Hematopoietic multipotent progenitor cell treated with erythropoietin and hydrocortisone succinate and interleukin-3 and kit ligand, for 6 days (in vitro differentiated cells): ENCODE measurements at regions not wholly inside any gene's neighbourhood (a gene's known extent, or its start where the extent isn't known, plus 50 kb on each side); places are given as distances from the start of the nearest gene placed in this dataset.

Source experiments
- DNase-seq: peaks from one replicate; pipeline ENCODE4 v3.0.0-alpha.2; 2015

DNA sequence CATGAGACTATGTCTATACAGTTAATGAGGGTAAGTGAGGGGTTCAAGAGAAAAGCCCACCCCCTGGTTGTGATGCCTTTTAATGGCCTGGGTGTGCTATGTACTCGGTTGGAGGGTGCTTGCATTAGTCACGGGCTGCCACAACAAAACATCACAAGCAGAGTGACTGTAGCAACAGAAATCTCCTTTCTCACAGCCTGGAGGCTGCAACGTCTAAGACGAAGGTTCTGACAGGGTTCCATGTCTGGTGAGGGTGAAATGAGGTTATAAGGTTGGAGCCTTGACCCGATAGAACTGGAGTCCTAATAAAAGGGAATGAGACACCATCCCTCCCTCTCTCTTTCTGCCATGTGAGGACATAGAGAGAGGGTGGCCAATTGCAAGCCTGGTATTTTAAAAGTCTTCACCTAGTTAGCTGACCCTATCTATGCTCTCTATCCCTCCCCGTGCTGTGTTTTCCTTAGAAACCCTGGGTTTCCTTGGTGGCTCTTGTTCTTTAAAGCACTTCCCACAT is 126.0 kb upstream of the GDF10 start:
- no peak for DNase-seq

DNA sequence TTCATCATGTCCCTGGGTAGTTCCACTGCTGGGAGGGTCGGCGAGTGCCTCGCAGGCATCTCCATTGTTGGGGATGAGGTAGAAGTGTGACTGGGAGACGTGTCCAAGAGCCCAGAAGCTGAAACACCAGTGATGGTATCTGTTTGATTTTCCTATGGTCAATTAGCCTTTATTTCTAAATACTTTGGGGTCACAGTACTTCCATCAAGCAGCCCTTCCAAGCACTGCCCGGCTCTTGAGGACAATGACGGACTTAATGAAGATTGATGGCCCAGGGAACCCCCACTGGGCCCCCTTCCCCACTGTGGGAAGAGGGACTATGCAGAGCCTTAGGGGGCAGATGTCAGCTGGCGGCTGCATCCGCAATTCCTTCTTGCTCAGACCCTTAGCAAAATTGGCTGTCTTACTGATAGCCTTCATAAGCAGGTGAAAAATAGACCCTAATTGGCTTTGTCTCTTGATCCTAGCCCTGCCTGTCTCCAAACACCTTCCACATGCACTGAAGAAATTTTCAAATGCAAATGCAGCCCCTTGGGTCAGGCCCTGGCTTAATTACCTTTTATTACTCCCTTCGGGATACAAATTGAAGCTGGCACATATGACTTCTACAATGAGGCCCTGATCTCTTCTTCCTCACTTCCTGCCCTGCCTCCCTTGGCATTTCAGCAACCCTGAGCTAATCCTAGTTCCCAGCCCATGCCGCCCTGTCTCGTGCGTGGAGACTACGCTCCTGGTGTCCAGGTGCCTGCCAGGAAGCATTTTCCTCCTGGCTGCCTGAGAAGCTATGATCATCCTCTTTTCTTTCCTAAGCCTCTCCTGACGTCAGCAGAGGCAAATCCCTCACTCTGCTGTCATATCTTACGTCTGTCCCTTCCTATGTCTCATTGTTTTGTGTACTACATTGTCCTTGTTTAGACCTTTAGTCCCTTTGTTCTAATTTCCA is 124.5 kb upstream of the GDF10 start:
- no peak for DNase-seq

DNA sequence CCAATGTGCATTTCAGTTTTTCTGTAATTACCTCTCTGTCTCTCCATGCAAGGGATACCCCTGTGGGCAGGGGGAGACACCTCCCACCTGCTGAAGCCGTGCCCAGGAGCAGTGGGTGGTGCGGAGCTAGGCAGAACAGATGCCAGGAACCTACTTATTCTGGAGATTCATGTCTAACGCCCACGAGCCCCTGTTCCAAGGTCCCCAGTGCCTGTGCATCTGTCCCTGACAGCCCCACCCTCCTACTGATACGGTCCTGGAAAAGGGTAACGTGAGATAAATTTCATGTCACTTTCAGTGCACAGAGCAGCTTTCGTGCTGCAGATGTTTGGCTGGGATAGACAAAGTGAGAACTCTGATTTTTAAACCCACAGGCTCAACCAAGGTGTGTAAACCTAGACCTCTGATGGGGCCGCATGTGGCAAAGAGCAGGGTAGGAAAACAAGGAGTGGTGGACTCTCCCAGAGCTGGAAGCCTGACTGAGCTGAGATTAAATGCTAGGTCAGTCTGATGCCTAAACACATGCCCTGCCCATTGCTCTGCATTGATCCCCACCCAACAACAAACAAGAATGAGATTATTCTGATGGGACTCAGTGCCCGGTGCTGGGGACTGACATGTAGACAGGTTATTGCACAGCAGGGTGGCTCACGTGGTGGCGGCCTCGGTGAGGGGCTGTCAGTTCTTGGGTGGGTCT is 123.6 kb upstream of the GDF10 start:
- DNase-seq, result no peak

DNA sequence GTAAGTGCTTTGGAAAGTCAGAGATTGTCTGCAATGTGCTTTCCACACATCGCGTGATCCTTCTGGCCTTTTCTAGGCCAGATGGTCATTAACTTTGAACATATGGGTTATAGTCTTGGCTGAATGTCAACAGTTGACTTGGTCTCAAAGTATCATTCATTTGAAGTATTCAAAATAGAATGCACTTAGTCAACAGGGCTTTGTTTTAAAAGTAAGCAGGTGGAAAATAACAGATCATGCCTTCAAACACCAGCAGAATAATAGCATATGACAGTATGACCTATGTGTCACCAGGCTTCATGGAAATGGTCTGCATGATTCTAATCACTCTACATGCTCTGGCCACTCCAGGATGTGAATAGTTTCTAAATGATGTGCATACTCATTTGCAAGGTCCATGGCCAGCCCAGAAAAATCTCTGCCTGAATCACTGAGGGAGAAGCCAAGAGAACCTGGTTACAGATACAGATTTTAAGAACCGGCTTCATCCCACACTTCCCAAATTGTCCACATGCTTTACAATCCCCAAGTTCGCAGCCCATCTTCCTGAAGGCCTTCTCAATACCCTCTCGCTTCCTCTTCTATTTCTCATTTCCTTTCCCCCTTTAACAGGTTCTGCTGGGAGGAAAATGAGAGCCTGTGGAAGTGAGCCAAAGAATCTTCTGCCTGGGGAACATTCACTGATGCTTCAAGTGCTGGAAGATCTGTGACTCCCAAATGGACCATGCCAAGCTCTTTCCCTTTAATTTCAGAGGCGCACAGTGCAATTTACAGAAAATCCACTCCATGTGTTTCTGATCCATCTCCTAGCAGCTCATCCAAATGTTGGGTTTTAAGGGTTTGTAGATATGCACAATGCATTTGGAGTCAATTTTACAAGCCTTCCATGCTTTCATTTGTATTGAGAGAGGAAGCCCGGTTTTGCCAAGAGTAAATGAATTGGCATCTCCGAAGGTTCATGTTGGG is 122.8 kb upstream of the GDF10 start:
- no peak for DNase-seq

DNA sequence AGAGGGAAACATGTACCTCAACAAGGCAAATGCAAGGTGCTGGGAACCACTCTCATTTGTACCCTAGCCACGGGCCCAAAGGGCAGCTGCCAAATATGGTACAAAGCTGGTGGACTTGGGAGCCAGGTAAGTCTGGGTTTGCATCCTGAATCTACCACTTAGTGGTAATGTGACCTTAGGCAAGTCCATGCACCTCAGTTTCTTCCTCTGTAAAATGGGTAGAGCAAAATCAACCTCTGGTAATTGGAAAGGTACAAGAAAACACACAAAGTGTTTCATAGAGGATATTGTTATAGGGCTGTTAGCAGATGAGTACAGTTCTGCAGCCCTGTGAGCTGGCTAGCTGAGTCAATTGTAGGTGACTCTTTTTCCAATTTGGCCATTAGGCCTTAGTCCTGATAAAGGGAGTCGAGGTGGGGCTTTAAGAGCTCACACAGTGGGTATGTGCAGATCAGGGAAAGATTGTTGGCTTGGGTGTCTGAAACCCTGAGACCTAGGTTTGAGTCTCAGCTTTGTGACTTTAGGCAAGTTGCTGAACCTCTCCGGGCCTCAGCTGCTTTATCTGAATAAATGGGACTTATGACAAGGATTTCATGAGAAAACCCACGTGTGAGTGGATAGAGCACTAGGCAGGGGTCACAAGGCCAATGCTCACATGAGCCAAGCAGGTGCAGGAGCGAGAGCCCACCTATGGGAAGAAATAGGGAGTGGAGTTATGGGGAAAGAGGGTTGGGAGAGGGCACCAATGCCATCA is 121.3 kb upstream of the GDF10 start:
- DNase-seq, result no peak

DNA sequence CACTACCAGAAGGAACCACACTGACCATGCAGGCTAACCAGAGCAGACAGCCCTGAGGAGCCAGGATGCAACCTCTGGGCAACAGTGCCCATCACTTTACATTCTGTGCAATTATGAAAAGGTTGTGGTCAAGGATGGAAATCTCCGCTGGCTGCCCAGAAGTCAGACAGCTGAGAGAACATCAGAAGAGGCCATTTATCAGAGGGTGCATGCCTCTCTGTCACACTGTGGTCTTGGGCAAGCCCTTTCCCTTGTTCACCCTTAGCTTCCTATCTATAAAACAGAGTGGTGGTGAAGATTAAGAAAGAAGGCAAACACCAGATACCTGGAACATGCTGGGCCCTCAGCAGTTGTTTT is 120.7 kb upstream of the GDF10 start:
- peak; percentile 15 for DNase-seq

DNA sequence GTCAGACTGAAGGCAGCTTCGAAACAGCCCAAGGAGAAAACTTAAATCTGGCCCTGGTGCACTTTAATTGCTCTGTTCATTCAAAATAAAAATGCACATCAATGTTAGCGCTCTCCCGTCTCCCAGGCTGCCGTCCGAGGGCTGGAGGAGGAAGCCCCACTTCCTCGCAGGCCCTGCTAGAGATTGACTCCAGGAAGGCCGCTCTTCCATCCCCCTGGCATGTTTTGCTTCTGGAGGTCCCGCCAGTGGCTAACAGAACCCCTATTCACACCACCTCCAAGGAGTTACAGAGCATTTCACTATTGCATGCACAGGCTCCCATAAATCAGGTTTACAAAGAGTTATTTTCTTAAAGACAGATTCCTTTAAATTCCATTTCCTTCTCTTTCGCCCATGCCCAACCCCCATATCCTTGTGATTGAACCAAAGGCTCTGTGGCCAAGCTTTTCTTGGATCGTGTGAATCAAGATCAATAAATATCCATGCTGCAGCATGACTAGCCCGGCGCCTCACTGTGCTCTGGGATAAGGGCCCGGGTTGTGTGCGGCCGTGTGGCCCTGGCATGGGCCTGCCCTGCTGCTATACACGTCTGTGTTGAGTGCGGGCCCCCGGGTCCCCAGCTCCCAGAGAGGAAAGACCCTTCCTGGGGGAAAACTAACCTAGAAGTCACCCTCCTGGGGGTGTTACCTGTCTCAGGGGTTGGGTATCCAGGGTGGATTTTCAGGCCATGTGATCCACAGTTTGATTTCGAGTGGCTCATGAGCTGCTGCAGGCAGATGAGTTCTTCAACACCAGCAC is 118.7 kb upstream of the GDF10 start:
- no peak for DNase-seq

DNA sequence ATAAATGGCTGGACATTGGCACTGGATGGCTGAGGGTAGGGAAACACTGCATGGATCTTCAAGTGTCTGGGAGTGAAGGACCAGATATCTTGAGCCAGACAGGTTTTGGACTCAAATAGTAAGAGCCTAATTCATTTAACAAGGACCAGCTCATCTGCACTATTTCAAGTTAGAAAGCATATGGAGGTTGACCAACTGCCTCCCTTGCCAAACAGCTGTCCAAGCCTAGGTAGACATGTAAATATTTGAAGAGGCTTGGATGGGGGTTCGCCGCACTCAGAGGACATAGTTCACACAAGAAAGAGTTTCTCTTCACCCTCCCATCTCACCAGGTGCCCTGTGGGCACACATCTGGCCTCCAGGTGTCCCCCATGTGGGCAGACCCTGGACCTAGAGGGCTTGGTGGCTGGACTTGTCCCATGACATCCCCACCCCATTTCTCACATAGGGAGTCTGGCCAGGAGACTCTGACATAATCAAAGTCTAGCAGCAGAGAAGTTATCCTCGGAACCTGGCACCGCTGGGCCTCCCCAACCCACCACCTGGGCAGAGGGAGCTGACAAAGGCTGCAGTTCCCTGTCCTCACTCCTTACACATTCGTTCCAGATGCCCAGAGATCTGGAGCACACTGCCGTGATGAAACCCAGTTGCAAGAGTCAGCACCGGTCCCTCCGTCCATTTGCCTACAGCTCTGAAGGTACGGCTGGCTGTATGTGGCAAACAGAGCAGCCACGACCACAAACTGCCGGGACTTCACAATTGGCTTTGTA is 116.9 kb upstream of the GDF10 start:
- no peak for DNase-seq

DNA sequence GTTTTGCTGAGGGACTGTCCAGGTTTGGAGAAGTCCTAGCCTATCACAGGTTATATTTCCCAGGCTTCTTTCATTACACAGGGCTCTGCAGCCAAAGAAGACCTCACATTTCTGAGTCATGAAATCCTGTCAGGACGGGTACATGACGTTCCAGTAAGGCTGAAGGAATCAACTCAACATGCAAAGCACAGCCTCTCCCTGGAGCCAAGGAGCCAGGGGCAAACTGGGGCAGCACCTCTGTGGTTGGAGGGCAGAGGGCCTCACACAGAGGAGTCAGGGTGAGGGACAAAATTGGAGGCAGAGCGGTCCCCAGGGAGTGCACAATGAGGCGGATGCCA is 116.3 kb upstream of the GDF10 start:
- no peak for DNase-seq

DNA sequence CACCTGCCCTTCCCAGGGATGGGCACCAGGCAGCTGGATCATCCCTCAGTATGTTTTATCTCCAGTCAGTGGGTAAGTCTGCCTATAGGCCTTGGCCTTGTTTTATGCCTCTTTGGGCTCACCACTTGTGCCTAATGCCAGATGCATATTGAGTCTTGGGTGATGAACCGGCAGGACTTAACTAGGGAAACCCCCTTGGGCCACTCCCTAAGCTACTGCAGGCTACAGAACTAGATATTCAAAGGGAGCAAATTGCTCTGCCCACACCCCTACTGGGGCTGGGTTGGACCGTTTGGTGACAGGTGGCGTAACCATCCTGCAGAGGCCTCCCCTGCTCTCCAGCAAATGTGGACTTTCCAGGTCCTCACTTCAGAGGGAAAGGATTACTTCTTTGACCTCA is 115.7 kb upstream of the GDF10 start:
- no peak for DNase-seq

DNA sequence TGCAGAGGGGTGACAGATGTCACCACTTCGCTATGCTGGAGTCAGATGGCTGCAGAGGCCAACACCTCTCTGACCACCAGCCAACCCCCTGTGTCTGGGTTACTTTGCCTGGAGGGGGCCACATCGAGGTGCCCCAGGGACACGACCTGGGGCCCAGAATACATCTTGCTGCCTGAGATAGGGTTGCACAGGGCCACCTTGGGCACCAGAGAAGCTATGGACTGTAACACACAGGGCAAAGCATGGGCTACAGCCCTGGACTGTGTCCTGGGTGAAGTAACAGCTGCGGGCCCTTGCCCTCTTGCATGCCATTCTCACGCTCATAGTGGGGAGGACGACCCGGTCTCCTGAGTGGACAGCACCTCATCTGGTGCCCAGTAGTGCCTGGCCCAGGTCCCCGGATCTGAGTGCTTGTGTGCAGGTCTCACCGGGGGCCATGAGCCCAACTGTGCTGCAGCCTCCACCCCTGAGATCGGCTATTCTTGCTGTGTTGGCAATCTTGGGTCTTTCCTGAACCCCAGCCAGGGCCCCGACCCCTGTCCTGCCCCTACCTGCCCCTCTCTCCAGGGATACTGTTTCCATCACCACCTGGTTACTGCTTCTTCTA is 115.2 kb upstream of the GDF10 start:
- no peak for DNase-seq

DNA sequence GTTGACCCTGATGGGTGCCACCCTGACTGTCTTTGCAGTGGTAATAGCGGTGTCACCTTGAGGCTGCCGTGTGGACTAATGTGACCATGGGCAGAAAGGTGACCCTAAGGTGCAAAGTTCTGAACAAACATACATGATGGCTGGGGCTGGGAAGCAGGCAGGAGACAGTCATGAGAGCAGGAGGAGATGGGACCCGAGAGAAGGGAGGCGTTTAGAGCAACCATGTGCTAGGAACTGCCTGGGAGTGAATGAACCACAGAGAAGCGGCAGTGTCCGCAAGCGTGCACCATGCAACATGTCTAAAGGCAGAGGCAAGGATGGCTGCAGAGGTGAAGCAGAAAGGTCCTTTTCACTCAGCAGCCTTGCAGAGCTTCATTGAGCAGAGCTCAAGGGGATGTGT is 113.1 kb upstream of the GDF10 start:
- DNase-seq, result no peak

DNA sequence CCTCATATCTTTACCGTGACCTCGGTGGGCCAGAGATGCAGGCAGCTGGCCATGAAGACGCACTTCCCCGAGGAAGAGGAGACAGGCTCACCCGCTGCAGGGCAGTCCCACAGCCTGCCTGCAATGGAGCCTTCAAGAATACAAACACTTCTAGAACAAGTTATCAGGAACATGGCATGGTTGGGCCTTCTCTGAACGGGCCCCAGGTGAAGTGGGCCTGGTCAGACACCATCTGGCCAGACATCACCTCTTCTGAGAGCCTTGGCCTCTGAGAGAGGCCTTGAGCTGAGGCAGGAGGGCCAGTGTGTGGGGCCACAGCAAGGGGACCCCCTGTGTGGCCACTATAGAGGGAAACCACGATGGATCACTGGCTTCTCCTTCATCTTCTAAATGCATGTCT is 112.4 kb upstream of the GDF10 start:
- DNase-seq, result no peak

DNA sequence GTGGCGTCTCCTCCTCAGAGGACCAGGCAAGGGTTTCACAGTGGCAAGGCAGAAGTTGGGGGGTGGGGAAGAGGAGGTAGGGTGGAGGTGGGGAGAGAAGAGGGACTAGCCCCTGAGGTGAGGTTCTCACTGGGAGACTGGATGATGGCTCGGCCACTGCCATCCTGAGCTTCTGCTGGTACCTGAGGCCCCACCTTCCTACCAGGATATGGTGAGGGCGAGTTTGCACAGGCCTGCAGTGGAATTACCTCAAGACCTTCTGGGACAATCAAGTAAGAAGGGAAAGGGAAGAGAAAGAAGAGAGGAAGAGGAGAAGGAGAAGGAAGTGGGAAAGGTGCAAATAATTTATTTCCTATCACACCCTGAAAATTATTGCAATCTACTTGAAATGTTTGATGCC is 111.8 kb upstream of the GDF10 start:
- DNase-seq, result no peak

DNA sequence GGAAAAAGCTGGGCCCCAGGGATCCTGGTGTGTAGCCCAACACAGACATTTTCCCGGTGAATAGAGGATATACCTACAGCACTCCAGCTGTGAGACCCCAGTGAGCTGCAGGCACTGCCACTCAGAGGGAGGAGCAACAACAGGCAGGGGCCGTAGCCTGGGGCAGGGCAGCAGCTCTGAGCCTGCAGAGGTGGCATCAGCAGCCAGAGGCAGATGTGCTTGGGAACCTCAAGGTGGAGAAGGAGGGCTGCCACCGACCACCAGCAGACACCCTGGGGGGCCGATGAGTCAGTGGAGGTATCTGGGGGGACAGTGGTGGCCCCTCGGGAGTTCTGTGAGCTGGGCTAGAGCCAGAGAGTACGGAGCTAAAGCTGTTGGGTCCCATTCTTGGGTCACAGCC is 110.2 kb upstream of the GDF10 start:
- no peak for DNase-seq

DNA sequence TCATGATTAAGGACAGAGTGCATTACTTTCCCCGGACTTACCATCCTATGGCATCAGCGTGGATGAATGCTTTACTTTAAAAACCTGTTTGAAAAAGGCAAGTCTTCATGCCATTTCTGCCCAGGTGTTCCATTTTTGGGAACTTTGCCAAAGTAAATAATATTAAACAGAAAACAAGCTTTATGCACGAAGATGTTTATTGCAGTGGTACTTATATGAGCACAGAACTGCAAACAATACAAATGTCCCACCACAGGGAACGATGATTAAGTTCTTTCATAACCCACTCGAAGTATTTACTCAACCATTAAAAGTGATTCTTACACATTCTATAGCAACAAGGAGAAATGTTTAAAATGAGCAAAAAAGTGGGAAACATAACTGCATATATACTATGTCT is 109.7 kb upstream of the GDF10 start:
- no peak for DNase-seq

DNA sequence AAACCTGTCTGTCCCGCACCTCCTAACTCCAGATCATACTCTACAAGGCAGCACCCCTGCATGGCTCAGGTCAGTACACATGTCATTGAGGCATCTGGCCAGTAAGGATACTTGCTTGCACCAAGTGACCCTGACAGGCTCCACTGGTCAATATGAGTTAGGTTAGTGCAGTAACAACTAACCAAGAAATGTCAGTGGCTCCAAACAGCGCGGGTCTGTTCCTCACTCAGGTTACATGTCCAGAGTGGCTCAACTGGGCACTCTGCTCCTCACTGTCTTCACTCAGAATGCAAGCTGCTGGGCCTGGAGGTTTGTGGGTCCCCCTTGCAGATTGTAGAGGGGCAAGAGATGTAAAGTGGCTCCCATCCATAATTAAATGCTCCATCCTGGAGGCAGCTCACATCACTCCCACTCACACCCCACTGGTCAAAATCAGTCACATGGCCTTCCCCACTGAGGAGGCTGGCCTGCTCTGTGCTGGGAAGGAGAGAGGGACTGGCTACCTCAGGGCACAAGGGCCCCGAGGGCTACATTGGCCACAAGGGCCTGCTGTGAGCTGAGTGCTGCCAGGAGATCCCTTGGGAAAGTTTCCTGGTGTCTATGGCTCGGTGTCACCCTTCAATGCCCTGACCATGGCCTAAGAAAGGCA is 109.1 kb upstream of the GDF10 start:
- DNase-seq, result no peak

DNA sequence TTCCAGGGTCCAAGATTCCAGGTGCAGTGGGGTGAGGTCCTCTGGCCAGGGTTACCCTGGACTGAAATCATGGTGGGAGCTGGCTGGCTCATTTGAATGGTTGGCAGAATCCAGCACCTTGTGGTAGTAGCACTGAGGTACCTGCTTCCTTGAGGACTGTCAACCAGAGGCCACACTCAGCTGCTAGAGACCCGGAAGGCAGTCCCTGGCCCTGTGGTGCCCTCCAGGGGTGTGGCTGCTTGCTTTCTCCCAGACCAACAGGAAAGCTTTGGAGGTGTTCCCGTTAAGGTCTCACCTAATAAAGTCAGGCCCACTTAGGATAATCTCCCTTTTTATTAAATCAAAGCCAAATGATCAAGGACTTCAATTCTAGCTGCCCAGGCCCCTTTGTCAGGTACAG is 107.7 kb upstream of the GDF10 start:
- DNase-seq, result no peak

DNA sequence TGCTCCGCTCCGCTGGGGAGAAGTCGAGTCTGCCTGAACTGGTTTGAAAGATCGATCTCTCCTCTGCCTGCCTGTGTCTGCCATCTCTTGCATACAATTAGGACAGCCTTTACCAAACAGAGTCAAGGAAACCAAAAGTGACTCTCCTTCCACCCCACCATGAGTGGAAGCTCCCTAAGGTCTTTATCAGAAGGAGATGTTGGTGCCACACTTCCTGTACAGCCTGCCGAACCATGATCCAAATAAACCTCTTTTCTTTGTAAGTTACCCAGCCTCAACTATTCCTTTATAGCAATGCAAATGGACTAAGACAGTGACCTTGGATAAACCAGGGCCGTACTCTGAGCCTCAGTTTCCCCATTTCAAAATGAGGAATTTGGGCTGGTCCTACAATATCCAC is 106.3 kb upstream of the GDF10 start:
- no peak for DNase-seq
